ENCODE measurements at regions not wholly inside any gene's neighbourhood (a gene's known extent, or its start where the extent isn't known, plus 50 kb on each side); places are given as distances from the start of the nearest gene placed in this dataset.

DNA sequence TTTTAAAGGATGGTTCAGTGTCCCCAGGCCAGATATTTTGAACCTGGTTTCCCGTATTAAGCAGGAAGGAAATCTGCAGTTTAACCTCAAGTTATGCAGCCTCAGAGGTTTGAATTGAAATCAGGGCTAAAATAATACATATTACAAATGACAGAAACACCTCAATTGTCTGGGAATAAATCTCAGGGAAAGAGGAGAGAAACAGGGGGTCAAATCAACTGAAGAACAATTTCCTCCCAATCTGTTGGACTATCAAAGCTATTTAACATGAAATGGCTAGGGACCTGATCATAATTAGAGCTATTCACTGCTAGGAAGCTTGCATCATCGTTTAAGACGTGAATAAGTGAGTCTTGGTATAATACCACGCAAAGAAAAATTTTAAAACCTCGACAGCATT lies 150.0 kb upstream of the ARHGAP28 start:
- TF ChIP-seq, protein P1, sequence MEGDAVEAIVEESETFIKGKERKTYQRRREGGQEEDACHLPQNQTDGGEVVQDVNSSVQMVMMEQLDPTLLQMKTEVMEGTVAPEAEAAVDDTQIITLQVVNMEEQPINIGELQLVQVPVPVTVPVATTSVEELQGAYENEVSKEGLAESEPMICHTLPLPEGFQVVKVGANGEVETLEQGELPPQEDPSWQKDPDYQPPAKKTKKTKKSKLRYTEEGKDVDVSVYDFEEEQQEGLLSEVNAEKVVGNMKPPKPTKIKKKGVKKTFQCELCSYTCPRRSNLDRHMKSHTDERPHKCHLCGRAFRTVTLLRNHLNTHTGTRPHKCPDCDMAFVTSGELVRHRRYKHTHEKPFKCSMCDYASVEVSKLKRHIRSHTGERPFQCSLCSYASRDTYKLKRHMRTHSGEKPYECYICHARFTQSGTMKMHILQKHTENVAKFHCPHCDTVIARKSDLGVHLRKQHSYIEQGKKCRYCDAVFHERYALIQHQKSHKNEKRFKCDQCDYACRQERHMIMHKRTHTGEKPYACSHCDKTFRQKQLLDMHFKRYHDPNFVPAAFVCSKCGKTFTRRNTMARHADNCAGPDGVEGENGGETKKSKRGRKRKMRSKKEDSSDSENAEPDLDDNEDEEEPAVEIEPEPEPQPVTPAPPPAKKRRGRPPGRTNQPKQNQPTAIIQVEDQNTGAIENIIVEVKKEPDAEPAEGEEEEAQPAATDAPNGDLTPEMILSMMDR (IDR thresholded peaks at IDR 0.05; ENCODE audit: insufficient read depth, low read depth, low read length) = no peak
- no peak for TF ChIP-seq EZH2 (IDR thresholded peaks at IDR 0.05; ENCODE audit: insufficient read depth, low read length)
